ENCODE measurements at regions not wholly inside any gene's neighbourhood (a gene's known extent, or its start where the extent isn't known, plus 50 kb on each side); places are given as distances from the start of the nearest gene placed in this dataset.

- H3K36me3 ChIP-seq: no peaks in the 10 kb centered on the region
- no peak for DNase-seq (ENCODE audit: low read depth in 1 of 2, low spot score in 2 of 2)
- no peaks in the 10 kb centered on the region for H3K9me3 ChIP-seq (replicated peaks)
- H3K4me3 ChIP-seq: no peak overlapping the region
- H3K27ac ChIP-seq: no peak overlapping the region
- H3K27me3 ChIP-seq (replicated peaks): no peaks in the 10 kb centered on the region
- H3K4me1 ChIP-seq (replicated peaks): no peaks in the 10 kb centered on the region
These were observed 348.3 kb upstream of the TMCO5A start for GRCh38 chr15:37586011-37586583.

GRCh38 chr15:37586976-37587375, 347.5 kb upstream of the TMCO5A start:
- Histone ChIP-seq H3K4me1 (replicated peaks) (no peaks in the 10 kb centered on the region), H3K4me3 (no peak overlapping the region), H3K9me3 (replicated peaks) (no peaks in the 10 kb centered on the region), H3K27me3 (replicated peaks) (no peaks in the 10 kb centered on the region), H3K36me3 (no peaks in the 10 kb centered on the region), H3K27ac (no peak overlapping the region)
- DNase-seq (ENCODE audit: low read depth in 1 of 2, low spot score in 2 of 2): no peak

- H3K9me3 ChIP-seq (replicated peaks): no peaks in the 10 kb centered on the region
- H3K4me3 ChIP-seq: no peak overlapping the region
These were observed 340.0 kb upstream of the TMCO5A start for GRCh38 chr15:37594417-37594816.

GRCh38 chr15:37595426-37595970, 338.9 kb upstream of the TMCO5A start:
- H3K9me3 ChIP-seq (replicated peaks): no peaks in the 10 kb centered on the region
- no peaks in the 10 kb centered on the region; the same call in 1 of the 2 replicates for H3K27me3 ChIP-seq (replicated peaks)
- no peak overlapping the region for H3K27ac ChIP-seq
- no peaks in the 10 kb centered on the region for H3K4me1 ChIP-seq (replicated peaks)
- DNase-seq (ENCODE audit: low read depth in 1 of 2, low spot score in 2 of 2): no peak
- H3K4me3 ChIP-seq: no peak overlapping the region
- H3K36me3 ChIP-seq: no peaks in the 10 kb centered on the region

More at GRCh38 chr15:37594417-37594816, 340.0 kb upstream of the TMCO5A start:
- Histone ChIP-seq H3K27me3 (replicated peaks) (no peaks in the 10 kb centered on the region; the same call in 1 of the 2 replicates), H3K4me1 (replicated peaks) (no peaks in the 10 kb centered on the region), H3K36me3 (no peaks in the 10 kb centered on the region), H3K27ac (no peak overlapping the region)
- no peak for DNase-seq (ENCODE audit: low read depth in 1 of 2, low spot score in 2 of 2)

GRCh38 chr15:37599156-37599555, 335.3 kb upstream of the TMCO5A start:
- H3K27me3 ChIP-seq (replicated peaks): no peaks in the 10 kb centered on the region; the same call in 1 of the 2 replicates
- no peaks in the 10 kb centered on the region for H3K36me3 ChIP-seq
- no peaks in the 10 kb centered on the region for H3K4me1 ChIP-seq (replicated peaks)
- no peak overlapping the region for H3K27ac ChIP-seq
- H3K9me3 ChIP-seq (replicated peaks): no peaks in the 10 kb centered on the region
- H3K4me3 ChIP-seq: no peak overlapping the region
- no peak for DNase-seq (ENCODE audit: low read depth in 1 of 2, low spot score in 2 of 2)

GRCh38 chr15:37616215-37616614, 318.2 kb upstream of the TMCO5A start:
- no peak overlapping the region for H3K4me3 ChIP-seq
- peaks cover 3% of the 10 kb centered on the region; the same call in 1 of the 2 replicates for H3K9me3 ChIP-seq (replicated peaks)
- no peak for DNase-seq (ENCODE audit: low read depth in 1 of 2, low spot score in 2 of 2)
- no peaks in the 10 kb centered on the region for H3K36me3 ChIP-seq
- H3K27me3 ChIP-seq (replicated peaks): no peaks in the 10 kb centered on the region
- no peaks in the 10 kb centered on the region for H3K4me1 ChIP-seq (replicated peaks)
- no peak overlapping the region for H3K27ac ChIP-seq

GRCh38 chr15:37618353-37618752, 316.1 kb upstream of the TMCO5A start:
- DNase-seq (ENCODE audit: low read depth in 1 of 2, low spot score in 2 of 2): no peak
- Histone ChIP-seq H3K27ac (no peak overlapping the region), H3K36me3 (no peaks in the 10 kb centered on the region)

GRCh38 chr15:37619358-37620042, 314.9 kb upstream of the TMCO5A start:
- H3K36me3 ChIP-seq: no peaks in the 10 kb centered on the region
- no peak overlapping the region for H3K4me3 ChIP-seq
- no peaks in the 10 kb centered on the region for H3K27me3 ChIP-seq (replicated peaks)
- no peak for DNase-seq (ENCODE audit: low read depth in 1 of 2, low spot score in 2 of 2)
- H3K9me3 ChIP-seq (replicated peaks): peaks cover 3% of the 10 kb centered on the region; the same call in 1 of the 2 replicates
- no peaks in the 10 kb centered on the region for H3K4me1 ChIP-seq (replicated peaks)
- no peak overlapping the region for H3K27ac ChIP-seq

More at GRCh38 chr15:37618353-37618752, 316.1 kb upstream of the TMCO5A start:
- Histone ChIP-seq H3K9me3 (replicated peaks) (peaks cover 3% of the 10 kb centered on the region; the same call in 1 of the 2 replicates), H3K27me3 (replicated peaks) (no peaks in the 10 kb centered on the region), H3K4me1 (replicated peaks) (no peaks in the 10 kb centered on the region), H3K4me3 (no peak overlapping the region)

GRCh38 chr15:37625576-37625975, 308.9 kb upstream of the TMCO5A start:
- H3K4me3 ChIP-seq: no peak overlapping the region
- H3K4me1 ChIP-seq (replicated peaks): no peaks in the 10 kb centered on the region
- H3K9me3 ChIP-seq (replicated peaks): no peaks in the 10 kb centered on the region
- no peak overlapping the region for H3K27ac ChIP-seq
- no peaks in the 10 kb centered on the region for H3K27me3 ChIP-seq (replicated peaks)
- DNase-seq (ENCODE audit: low read depth in 1 of 2, low spot score in 2 of 2): no peak
- no peaks in the 10 kb centered on the region for H3K36me3 ChIP-seq

GRCh38 chr15:37628507-37628906, 305.9 kb upstream of the TMCO5A start:
- Histone ChIP-seq H3K4me1 (replicated peaks) (no peaks in the 10 kb centered on the region), H3K4me3 (no peak overlapping the region), H3K9me3 (replicated peaks) (no peaks in the 10 kb centered on the region), H3K36me3 (no peaks in the 10 kb centered on the region), H3K27me3 (replicated peaks) (no peaks in the 10 kb centered on the region), H3K27ac (no peak overlapping the region)
- DNase-seq (ENCODE audit: low read depth in 1 of 2, low spot score in 2 of 2): no peak

GRCh38 chr15:37636736-37637135, 297.7 kb upstream of the TMCO5A start:
- Histone ChIP-seq H3K27me3 (replicated peaks) (no peaks in the 10 kb centered on the region), H3K4me3 (no peak overlapping the region), H3K4me1 (replicated peaks) (no peaks in the 10 kb centered on the region), H3K27ac (no peak overlapping the region), H3K36me3 (no peaks in the 10 kb centered on the region), H3K9me3 (replicated peaks) (no peaks in the 10 kb centered on the region)
- no peak for DNase-seq (ENCODE audit: low read depth in 1 of 2, low spot score in 2 of 2)

GRCh38 chr15:37638116-37638515, 296.3 kb upstream of the TMCO5A start:
- Histone ChIP-seq H3K27me3 (replicated peaks) (no peaks in the 10 kb centered on the region), H3K27ac (no peak overlapping the region), H3K4me3 (no peak overlapping the region), H3K36me3 (no peaks in the 10 kb centered on the region), H3K4me1 (replicated peaks) (no peaks in the 10 kb centered on the region), H3K9me3 (replicated peaks) (no peaks in the 10 kb centered on the region)
- no peak for DNase-seq (ENCODE audit: low read depth in 1 of 2, low spot score in 2 of 2)

- no peak for DNase-seq (ENCODE audit: low read depth in 1 of 2, low spot score in 2 of 2)
- no peaks in the 10 kb centered on the region for H3K9me3 ChIP-seq (replicated peaks)
- no peaks in the 10 kb centered on the region for H3K27me3 ChIP-seq (replicated peaks)
- H3K27ac ChIP-seq: no peak overlapping the region
- H3K4me3 ChIP-seq: no peak overlapping the region
- no peaks in the 10 kb centered on the region for H3K36me3 ChIP-seq
- no peaks in the 10 kb centered on the region for H3K4me1 ChIP-seq (replicated peaks)
These were observed 295.7 kb upstream of the TMCO5A start for GRCh38 chr15:37638691-37639090.

GRCh38 chr15:37652646-37653417, 281.6 kb upstream of the TMCO5A start:
- Histone ChIP-seq H3K9me3 (replicated peaks) (0 out of 2 replicates have a peak, but pooled peaks cover under 1% of the 10 kb centered on the region), H3K4me1 (replicated peaks) (no peaks in the 10 kb centered on the region), H3K36me3 (no peaks in the 10 kb centered on the region), H3K27ac (no peak overlapping the region), H3K27me3 (replicated peaks) (no peaks in the 10 kb centered on the region), H3K4me3 (no peak overlapping the region)
- DNase-seq (ENCODE audit: low read depth in 1 of 2, low spot score in 2 of 2): no peak
